GM19463 (cell line): ENCODE measurements at regions not wholly inside any gene's neighbourhood (a gene's known extent, or its start where the extent isn't known, plus 50 kb on each side); places are given as distances from the start of the nearest gene placed in this dataset.
A peak's percentile ranks its signal among the peaks of the same experiment; 100 is the strongest.

Experiments
- ATAC-seq: cut with Tn5 transposase; IDR thresholded peaks from one replicate; pipeline ENCODE4 v1.9.1; 2021; ENCODE audit warnings: mild to moderate bottlenecking, moderate library complexity; ENCODE audit not compliant: unreplicated experiment

- no peak for ATAC-seq
These were observed 332.5 kb downstream of the FRK start for GRCh38 chr6:115728171-115728570.

GRCh38 chr6:115721564-115721963 lies 339.1 kb downstream of the FRK start:
- ATAC-seq, result no peak

GRCh38 chr6:115720900-115721299 lies 339.8 kb downstream of the FRK start:
- no peak for ATAC-seq

- peak; percentile 40 for ATAC-seq
These were observed 343.2 kb downstream of the FRK start for GRCh38 chr6:115717472-115717871.

GRCh38 chr6:115717062-115717461 lies 343.6 kb downstream of the FRK start:
- ATAC-seq, result peak; percentile 94

- no peak for ATAC-seq
These were observed 348.3 kb downstream of the FRK start for GRCh38 chr6:115712291-115712961.

GRCh38 chr6:115708850-115709249 lies 351.8 kb downstream of the FRK start:
- ATAC-seq, result no peak

GRCh38 chr6:115706981-115707380 lies 353.7 kb downstream of the FRK start:
- ATAC-seq, result no peak

- ATAC-seq, result no peak
These were observed 354.4 kb downstream of the FRK start for GRCh38 chr6:115706324-115706723.

- no peak for ATAC-seq
These were observed 356.7 kb downstream of the FRK start for GRCh38 chr6:115704028-115704427.

- no peak for ATAC-seq
These were observed 369.3 kb downstream of the FRK start for GRCh38 chr6:115691433-115691832.

- ATAC-seq, result no peak
These were observed 369.8 kb downstream of the FRK start for GRCh38 chr6:115690854-115691253.

GRCh38 chr6:115681978-115682775 lies 378.5 kb downstream of the FRK start:
- ATAC-seq, result no peak

- ATAC-seq, result no peak
These were observed 380.1 kb downstream of the FRK start for GRCh38 chr6:115680621-115681020.

- ATAC-seq, result no peak
These were observed 383.5 kb downstream of the FRK start for GRCh38 chr6:115677198-115677597.

- no peak for ATAC-seq
These were observed 385.2 kb downstream of the FRK start for GRCh38 chr6:115675443-115675842.

- no peak for ATAC-seq
These were observed 391.9 kb downstream of the FRK start for GRCh38 chr6:115668781-115669180.

GRCh38 chr6:115668211-115668610 lies 392.5 kb downstream of the FRK start:
- no peak for ATAC-seq

- ATAC-seq, result no peak
These were observed 393.1 kb downstream of the FRK start for GRCh38 chr6:115667478-115668026.

GRCh38 chr6:115666997-115667396 lies 393.7 kb downstream of the FRK start:
- no peak for ATAC-seq

- no peak for ATAC-seq
These were observed 395.4 kb downstream of the FRK start for GRCh38 chr6:115665310-115665709.

GRCh38 chr6:115663681-115664080 lies 397.0 kb downstream of the FRK start:
- no peak for ATAC-seq
